SK-N-SH treated with all-trans-retinoic acid at 6 μM for 48 hours (cell line): ENCODE measurements at regions not wholly inside any gene's neighbourhood (a gene's known extent, or its start where the extent isn't known, plus 50 kb on each side); places are given as distances from the start of the nearest gene placed in this dataset.

ENCODE experiments used
- PPARA ChIP-seq: fragments of 250-450 bp; sonication (Bioruptor Pico); IDR thresholded peaks from 2 replicates; pipeline ENCODE4 v1.5.0; 2020; ENCODE audit warnings: mild to moderate bottlenecking, borderline replicate concordance
- ZC3H10 ChIP-seq: fragments of 250-450 bp; sonication (Bioruptor Pico); IDR thresholded peaks from 2 replicates; pipeline ENCODE4 v1.5.1; 2021; ENCODE audit warnings: mild to moderate bottlenecking, moderate library complexity
- TF ChIP-seq, protein P1 (sequence below): fragments of 250-450 bp; sonication (Bioruptor Pico); IDR thresholded peaks from 2 replicates; pipeline ENCODE4 v1.8.0; 2020; ENCODE audit warnings: mild to moderate bottlenecking, moderate library complexity, borderline replicate concordance

DNA sequence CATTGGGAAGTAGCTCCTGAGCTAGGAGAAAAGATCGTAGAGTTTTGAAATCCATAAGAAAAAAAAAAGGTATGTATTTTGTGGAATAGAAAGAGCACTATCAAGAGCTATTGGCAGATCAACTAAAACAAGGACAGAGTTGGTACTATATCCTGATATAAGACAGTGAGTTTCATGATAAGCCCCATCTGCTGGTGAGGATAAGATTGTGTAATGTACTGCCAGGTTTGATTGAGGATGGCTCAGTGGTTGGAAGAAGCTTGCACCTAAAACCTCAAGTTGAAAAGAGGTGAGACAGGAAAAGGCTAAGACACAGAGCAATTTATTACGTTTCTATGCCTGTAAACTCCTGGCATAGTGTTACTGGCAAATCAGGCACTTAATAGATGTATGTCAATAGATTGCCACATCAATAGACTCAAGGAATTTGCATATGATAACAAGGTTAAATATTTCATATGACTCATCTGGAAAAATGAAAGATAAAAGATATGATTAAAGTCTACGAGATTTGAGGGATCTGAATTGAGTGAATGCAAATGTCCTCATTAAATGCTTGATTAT lies 525.6 kb downstream of the FLRT2 start:
- TF ChIP-seq PPARA (CRISPR knock-in tag), result no peak
- TF ChIP-seq, protein P1, sequence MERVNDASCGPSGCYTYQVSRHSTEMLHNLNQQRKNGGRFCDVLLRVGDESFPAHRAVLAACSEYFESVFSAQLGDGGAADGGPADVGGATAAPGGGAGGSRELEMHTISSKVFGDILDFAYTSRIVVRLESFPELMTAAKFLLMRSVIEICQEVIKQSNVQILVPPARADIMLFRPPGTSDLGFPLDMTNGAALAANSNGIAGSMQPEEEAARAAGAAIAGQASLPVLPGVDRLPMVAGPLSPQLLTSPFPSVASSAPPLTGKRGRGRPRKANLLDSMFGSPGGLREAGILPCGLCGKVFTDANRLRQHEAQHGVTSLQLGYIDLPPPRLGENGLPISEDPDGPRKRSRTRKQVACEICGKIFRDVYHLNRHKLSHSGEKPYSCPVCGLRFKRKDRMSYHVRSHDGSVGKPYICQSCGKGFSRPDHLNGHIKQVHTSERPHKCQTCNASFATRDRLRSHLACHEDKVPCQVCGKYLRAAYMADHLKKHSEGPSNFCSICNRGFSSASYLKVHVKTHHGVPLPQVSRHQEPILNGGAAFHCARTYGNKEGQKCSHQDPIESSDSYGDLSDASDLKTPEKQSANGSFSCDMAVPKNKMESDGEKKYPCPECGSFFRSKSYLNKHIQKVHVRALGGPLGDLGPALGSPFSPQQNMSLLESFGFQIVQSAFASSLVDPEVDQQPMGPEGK, result no peak
- TF ChIP-seq ZC3H10 (CRISPR knock-in tag), result no peak
